ENCODE measurements at regions not wholly inside any gene's neighbourhood (a gene's known extent, or its start where the extent isn't known, plus 50 kb on each side); places are given as distances from the start of the nearest gene placed in this dataset.
"Not testable (repeated sequence)": the region's sequence is repeated elsewhere in the genome, so short reads cannot be mapped to it uniquely, and the experiment has no call there.

- peak; percentile 33 for DNase-seq (ENCODE audit: low spot score)
Observed at GRCh38 chr22:49676783-49677494, 150.7 kb downstream of the BRD1 start.

- peak; percentile 8 for DNase-seq (ENCODE audit: low spot score)
Observed at GRCh38 chr22:49676230-49676629, 151.4 kb downstream of the BRD1 start.

GRCh38 chr22:49674479-49675050 is 153.1 kb downstream of the BRD1 start:
- no peak for DNase-seq (ENCODE audit: low spot score)

GRCh38 chr22:49673048-49673447 is 154.6 kb downstream of the BRD1 start:
- DNase-seq (ENCODE audit: low spot score) = peak; percentile 44

GRCh38 chr22:49672014-49672516 is 155.6 kb downstream of the BRD1 start:
- DNase-seq (ENCODE audit: low spot score) = no peak

GRCh38 chr22:49671331-49672013 is 156.2 kb downstream of the BRD1 start:
- DNase-seq (ENCODE audit: low spot score) = peak; percentile 47

GRCh38 chr22:49670456-49671330 is 157.0 kb downstream of the BRD1 start:
- peak; percentile 66 for DNase-seq (ENCODE audit: low spot score)

- not testable (repeated sequence) for DNase-seq (ENCODE audit: low spot score)
Observed at GRCh38 chr22:49669969-49670455, 157.7 kb downstream of the BRD1 start.

GRCh38 chr22:49669427-49669968 is 158.2 kb downstream of the BRD1 start:
- DNase-seq (ENCODE audit: low spot score) = not testable (repeated sequence)

- DNase-seq (ENCODE audit: low spot score) = no peak
Observed at GRCh38 chr22:49668402-49668801, 159.3 kb downstream of the BRD1 start.

GRCh38 chr22:49667236-49667635 is 160.4 kb downstream of the BRD1 start:
- DNase-seq (ENCODE audit: low spot score) = no peak

- DNase-seq (ENCODE audit: low spot score) = no peak
Observed at GRCh38 chr22:49666146-49666809, 161.4 kb downstream of the BRD1 start.

- no peak for DNase-seq (ENCODE audit: low spot score)
Observed at GRCh38 chr22:49664891-49665290, 162.8 kb downstream of the BRD1 start.

- no peak for DNase-seq (ENCODE audit: low spot score)
Observed at GRCh38 chr22:49664371-49664881, 163.2 kb downstream of the BRD1 start.

GRCh38 chr22:49663823-49664222 is 163.8 kb downstream of the BRD1 start:
- DNase-seq (ENCODE audit: low spot score) = no peak

GRCh38 chr22:49663311-49663711 is 164.4 kb downstream of the BRD1 start:
- DNase-seq (ENCODE audit: low spot score) = no peak

GRCh38 chr22:49662681-49663080 is 165.0 kb downstream of the BRD1 start:
- DNase-seq (ENCODE audit: low spot score) = no peak

- no peak for DNase-seq (ENCODE audit: low spot score)
Observed at GRCh38 chr22:49660794-49661781, 166.6 kb downstream of the BRD1 start.

GRCh38 chr22:49660321-49660720 is 167.4 kb downstream of the BRD1 start:
- DNase-seq (ENCODE audit: low spot score) = no peak

- DNase-seq (ENCODE audit: low spot score) = no peak
Observed at GRCh38 chr22:49659924-49660315, 167.8 kb downstream of the BRD1 start.
